Ectodermal cell (in vitro differentiated cells): ENCODE measurements at regions not wholly inside any gene's neighbourhood (a gene's known extent, or its start where the extent isn't known, plus 50 kb on each side); places are given as distances from the start of the nearest gene placed in this dataset.

Source experiments
- H3K27ac ChIP-seq: 2 replicates; pipeline ENCODE4 v1.7.0; 2013; ENCODE audit warnings: mild to moderate bottlenecking, low read depth, low read length; ENCODE audit not compliant: insufficient read depth, poor library complexity, severe bottlenecking
- H3K27me3 ChIP-seq: 2 replicates; pipeline ENCODE4 v1.7.0; 2013; ENCODE audit warnings: mild to moderate bottlenecking, low read length; ENCODE audit not compliant: insufficient read depth, control insufficient read depth, poor library complexity, severe bottlenecking
- H3K36me3 ChIP-seq: one replicate; pipeline ENCODE4 v1.7.0; 2013; ENCODE audit warnings: low read length; ENCODE audit not compliant: control insufficient read depth, insufficient read depth
- H3K4me1 ChIP-seq: one replicate; pipeline ENCODE4 v1.7.0; 2013; ENCODE audit warnings: low read length; ENCODE audit not compliant: control insufficient read depth, insufficient read depth
- H3K4me3 ChIP-seq: 2 replicates; pipeline ENCODE4 v1.7.0; 2013; ENCODE audit warnings: low read depth, low read length, control low read depth; ENCODE audit not compliant: insufficient read depth
- H3K9me3 ChIP-seq: 2 replicates; pipeline ENCODE4 v1.7.0; 2013; ENCODE audit warnings: mild to moderate bottlenecking, low read length, moderate library complexity; ENCODE audit not compliant: control insufficient read depth
- whole genome bisulfite sequencing, 2 experiments: methylation state at CpG; one replicate each; pipeline ENCODE4 v1.1.7; 2013; ENCODE audit warnings: missing lambda C conversion rate in 2 of 2; 5-methylcytosine and 5-hydroxymethylcytosine counted together

DNA sequence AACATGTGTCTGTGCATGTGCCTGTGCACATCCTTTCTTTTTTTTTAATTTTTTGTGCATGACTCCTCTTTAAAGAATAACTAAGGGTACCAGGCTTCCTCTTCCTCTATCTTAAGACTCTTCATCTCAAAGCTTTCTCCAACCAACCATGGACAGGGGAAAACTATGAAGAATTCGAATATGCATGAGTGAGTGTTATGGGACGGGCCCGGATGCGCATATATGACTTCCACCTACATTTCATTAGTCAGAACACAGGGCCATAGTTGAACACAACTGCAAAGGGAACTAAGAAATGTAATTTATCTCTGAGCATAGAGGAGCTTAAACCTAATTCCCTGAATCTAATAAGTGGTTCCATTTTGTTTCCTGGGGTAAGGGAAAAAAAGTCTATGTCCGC is 270.3 kb upstream of the SORCS1 start:
- H3K4me1 ChIP-seq = no peaks in the 10 kb centered on the region
- WGBS, 2 experiments = 94 to 96% methylated on average over 4 to 5 of the region's 5 CpGs

GRCh38 chr10:107434201-107434600 is 269.7 kb upstream of the SORCS1 start:
- no peaks in the 10 kb centered on the region for H3K36me3 ChIP-seq
- no peak overlapping the region for H3K27ac ChIP-seq
- H3K4me1 ChIP-seq = no peaks in the 10 kb centered on the region
- no peaks in the 10 kb centered on the region for H3K27me3 ChIP-seq
- no peak overlapping the region for H3K4me3 ChIP-seq
- H3K9me3 ChIP-seq = no peaks in the 10 kb centered on the region
- WGBS, 2 experiments = 100% methylated on average over 1 of the region's 1 CpG; no CpG with 5 or more reads in 1 of the 2 experiments

More for the DNA sequence above, 270.3 kb upstream of the SORCS1 start:
- Histone ChIP-seq H3K9me3 (no peaks in the 10 kb centered on the region), H3K27ac (no peak overlapping the region), H3K27me3 (no peaks in the 10 kb centered on the region), H3K4me3 (no peak overlapping the region), H3K36me3 (no peaks in the 10 kb centered on the region)

GRCh38 chr10:107433605-107434004 is 269.1 kb upstream of the SORCS1 start:
- Histone ChIP-seq H3K27ac (no peak overlapping the region), H3K36me3 (no peaks in the 10 kb centered on the region), H3K27me3 (no peaks in the 10 kb centered on the region), H3K4me1 (no peaks in the 10 kb centered on the region), H3K4me3 (no peak overlapping the region), H3K9me3 (no peaks in the 10 kb centered on the region)
- WGBS, 2 experiments = 88 to 91% methylated on average over 2 of the region's 3 CpGs

DNA sequence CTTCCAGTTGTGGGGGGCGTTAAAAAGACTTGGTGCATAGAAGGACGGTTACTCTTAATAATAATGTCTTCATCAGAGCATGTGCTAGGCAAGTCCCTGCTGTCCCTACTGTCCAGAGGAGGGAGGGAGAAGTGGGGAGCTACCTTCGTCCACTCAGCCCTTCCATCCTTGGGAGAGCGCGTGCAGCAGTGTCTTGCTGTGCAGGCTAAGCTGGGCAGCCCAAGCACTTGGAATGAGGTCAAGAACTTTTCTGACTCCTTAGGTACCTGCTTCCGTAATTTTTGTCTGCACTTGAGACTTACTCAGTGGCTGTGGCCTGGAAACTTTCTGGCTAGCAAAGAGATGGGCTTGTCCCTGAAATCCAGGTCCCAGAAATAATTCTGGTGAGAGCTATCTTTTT is 265.9 kb upstream of the SORCS1 start:
- WGBS, 2 experiments = 92 to 96% methylated on average over 6 of the region's 6 CpGs
- Histone ChIP-seq H3K9me3 (no peaks in the 10 kb centered on the region), H3K36me3 (no peaks in the 10 kb centered on the region), H3K4me3 (no peak overlapping the region), H3K27me3 (no peaks in the 10 kb centered on the region), H3K4me1 (peaks cover 4% of the 10 kb centered on the region), H3K27ac (no peak overlapping the region)

- no peaks in the 10 kb centered on the region for H3K27me3 ChIP-seq
- H3K9me3 ChIP-seq = no peaks in the 10 kb centered on the region
- no peaks in the 10 kb centered on the region for H3K36me3 ChIP-seq
- H3K27ac ChIP-seq = no peak overlapping the region
- H3K4me3 ChIP-seq = no peak overlapping the region
- 98% methylated on average over 4 to 5 of the region's 5 CpGs for WGBS, 2 experiments
- peaks cover 4% of the 10 kb centered on the region for H3K4me1 ChIP-seq
These were observed 262.5 kb upstream of the SORCS1 start for GRCh38 chr10:107427016-107427415.

GRCh38 chr10:107425931-107426553 is 261.5 kb upstream of the SORCS1 start:
- Histone ChIP-seq H3K27ac (no peak overlapping the region), H3K9me3 (no peaks in the 10 kb centered on the region), H3K27me3 (no peaks in the 10 kb centered on the region), H3K4me3 (no peak overlapping the region), H3K36me3 (no peaks in the 10 kb centered on the region), H3K4me1 (peaks cover 4% of the 10 kb centered on the region)
- 81 to 82% methylated on average over 8 to 9 of the region's 9 CpGs for WGBS, 2 experiments

GRCh38 chr10:107424628-107425027 is 260.1 kb upstream of the SORCS1 start:
- H3K4me1 ChIP-seq = peaks cover 4% of the 10 kb centered on the region
- no peaks in the 10 kb centered on the region for H3K9me3 ChIP-seq
- no peak overlapping the region for H3K27ac ChIP-seq
- H3K36me3 ChIP-seq = no peaks in the 10 kb centered on the region
- 97 to 98% methylated on average over 4 to 5 of the region's 5 CpGs for WGBS, 2 experiments
- H3K4me3 ChIP-seq = no peak overlapping the region
- H3K27me3 ChIP-seq = no peaks in the 10 kb centered on the region

DNA sequence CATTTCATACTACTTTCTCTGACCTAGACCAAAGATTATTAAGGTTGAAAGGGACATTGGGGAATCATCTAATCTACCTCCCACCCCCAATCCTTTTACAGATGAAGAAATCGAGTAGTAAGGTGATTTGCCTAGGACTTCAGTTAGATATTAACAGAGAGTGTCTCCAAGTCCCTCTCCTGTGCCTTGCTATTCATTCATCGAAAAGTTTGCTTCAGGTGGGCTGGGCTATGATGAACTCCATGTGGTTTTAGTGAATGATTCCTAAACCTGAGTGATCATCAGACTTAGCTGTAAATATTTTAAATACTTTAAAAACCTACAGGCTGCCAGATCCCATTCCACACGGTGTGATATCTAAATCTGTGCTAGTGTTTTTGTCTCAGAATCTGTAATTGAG is 259.4 kb upstream of the SORCS1 start:
- Histone ChIP-seq H3K27me3 (no peaks in the 10 kb centered on the region), H3K4me3 (no peak overlapping the region), H3K36me3 (no peaks in the 10 kb centered on the region), H3K27ac (no peak overlapping the region), H3K4me1 (peaks cover 4% of the 10 kb centered on the region), H3K9me3 (no peaks in the 10 kb centered on the region)
- 87 to 100% methylated on average over 2 to 3 of the region's 3 CpGs for WGBS, 2 experiments

DNA sequence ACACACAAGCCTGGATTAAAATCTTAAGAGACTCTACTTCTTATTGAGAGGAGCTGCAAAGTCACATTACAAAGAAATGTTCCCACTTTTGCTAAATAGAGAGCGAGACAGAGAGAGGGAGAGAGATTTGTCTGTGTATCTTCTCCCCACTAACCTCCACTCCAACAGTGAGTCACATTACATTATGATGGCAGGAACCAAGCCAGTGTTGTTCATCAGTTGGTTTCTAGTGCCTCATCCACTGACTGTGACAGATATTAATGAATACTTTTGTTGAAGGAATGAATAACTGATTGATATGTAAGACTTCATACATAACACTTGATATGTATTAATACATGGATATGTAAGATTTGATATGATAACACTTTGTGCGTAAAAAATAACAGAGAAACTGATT is 258.2 kb upstream of the SORCS1 start:
- H3K27ac ChIP-seq = no peak overlapping the region
- peaks cover 4% of the 10 kb centered on the region for H3K4me1 ChIP-seq
- H3K36me3 ChIP-seq = no peaks in the 10 kb centered on the region
- 98 to 100% methylated on average over 1 to 2 of the region's 2 CpGs for WGBS, 2 experiments
- no peaks in the 10 kb centered on the region for H3K27me3 ChIP-seq
- H3K9me3 ChIP-seq = no peaks in the 10 kb centered on the region
- no peak overlapping the region for H3K4me3 ChIP-seq

DNA sequence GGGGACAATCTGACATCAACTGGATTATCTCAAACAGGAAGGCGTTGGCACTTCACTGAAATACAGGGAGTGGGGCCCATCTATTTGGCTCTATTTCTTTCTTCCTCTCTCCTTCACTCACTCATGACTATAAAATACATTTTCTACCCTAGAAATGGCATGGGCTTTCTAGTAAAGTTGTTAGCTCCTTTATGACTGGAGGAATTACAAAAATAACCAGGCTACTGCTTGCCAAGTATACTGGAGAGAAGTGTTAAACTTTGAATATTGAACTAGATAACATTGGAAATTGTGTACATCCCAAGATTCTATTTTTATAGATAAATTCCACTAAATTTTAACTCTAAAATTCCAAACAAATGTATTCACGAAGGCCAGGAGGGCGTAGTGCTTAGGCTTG is 255.7 kb upstream of the SORCS1 start:
- Histone ChIP-seq H3K4me3 (no peak overlapping the region), H3K27ac (no peak overlapping the region), H3K4me1 (no peaks in the 10 kb centered on the region), H3K27me3 (no peaks in the 10 kb centered on the region), H3K36me3 (no peaks in the 10 kb centered on the region), H3K9me3 (no peaks in the 10 kb centered on the region)
- 96 to 97% methylated on average over 3 of the region's 3 CpGs for WGBS, 2 experiments
